ENCODE measurements at regions not wholly inside any gene's neighbourhood (a gene's known extent, or its start where the extent isn't known, plus 50 kb on each side); places are given as distances from the start of the nearest gene placed in this dataset.

DNA sequence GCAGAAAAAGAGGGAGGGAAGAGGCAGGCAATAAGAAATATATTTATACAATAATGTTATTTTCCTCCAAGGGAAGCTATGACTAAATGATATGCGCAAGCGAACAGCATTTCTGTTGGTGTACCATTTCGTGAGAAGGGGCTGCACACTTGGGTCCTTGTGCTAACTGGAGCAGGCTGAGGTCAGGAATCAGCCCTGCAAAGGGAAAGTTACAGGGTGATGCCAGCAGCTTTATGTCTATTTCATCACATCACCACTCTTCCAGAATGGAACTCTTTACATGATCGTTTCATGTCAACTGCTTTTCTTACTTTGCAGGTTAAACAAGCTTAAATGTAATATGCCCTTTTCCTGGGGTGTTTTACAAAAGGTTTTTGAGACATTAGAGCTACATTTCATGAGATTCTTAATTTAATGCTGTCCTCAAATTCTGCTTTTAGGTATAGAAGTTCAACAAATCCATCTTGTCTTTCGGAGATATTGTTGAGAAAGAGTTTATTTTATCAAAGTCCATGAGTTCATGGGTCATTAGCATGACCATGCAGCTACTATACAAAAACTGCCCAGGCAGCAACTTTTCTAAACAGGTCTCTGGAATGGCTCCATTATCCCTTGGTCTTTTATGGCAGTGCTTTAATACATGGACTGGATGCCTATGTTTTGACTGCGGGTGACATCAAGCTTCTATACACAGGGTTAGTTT is 443.8 kb downstream of the TENT5A start (continued):
- no peak for TF ChIP-seq TEAD4 (IDR thresholded peaks at IDR 0.05; ENCODE audit: low read depth, low read length)
- TF ChIP-seq, protein P1, sequence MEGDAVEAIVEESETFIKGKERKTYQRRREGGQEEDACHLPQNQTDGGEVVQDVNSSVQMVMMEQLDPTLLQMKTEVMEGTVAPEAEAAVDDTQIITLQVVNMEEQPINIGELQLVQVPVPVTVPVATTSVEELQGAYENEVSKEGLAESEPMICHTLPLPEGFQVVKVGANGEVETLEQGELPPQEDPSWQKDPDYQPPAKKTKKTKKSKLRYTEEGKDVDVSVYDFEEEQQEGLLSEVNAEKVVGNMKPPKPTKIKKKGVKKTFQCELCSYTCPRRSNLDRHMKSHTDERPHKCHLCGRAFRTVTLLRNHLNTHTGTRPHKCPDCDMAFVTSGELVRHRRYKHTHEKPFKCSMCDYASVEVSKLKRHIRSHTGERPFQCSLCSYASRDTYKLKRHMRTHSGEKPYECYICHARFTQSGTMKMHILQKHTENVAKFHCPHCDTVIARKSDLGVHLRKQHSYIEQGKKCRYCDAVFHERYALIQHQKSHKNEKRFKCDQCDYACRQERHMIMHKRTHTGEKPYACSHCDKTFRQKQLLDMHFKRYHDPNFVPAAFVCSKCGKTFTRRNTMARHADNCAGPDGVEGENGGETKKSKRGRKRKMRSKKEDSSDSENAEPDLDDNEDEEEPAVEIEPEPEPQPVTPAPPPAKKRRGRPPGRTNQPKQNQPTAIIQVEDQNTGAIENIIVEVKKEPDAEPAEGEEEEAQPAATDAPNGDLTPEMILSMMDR (IDR thresholded peaks at IDR 0.05; ENCODE audit: control extremely low read depth in 1 of 3, insufficient read depth in 1 of 3, low read depth in 1 of 3, low read length in 3 of 3) = no peak

Measured in H1 (cell line).